HEK293 (cell line): ENCODE measurements at regions not wholly inside any gene's neighbourhood (a gene's known extent, or its start where the extent isn't known, plus 50 kb on each side); places are given as distances from the start of the nearest gene placed in this dataset.

Experiments used
- CTCF ChIA-PET: fragments of 350-600 bp; formaldehyde crosslinking; extraction: SDS; loops from one replicate; lab custom pipeline; 2021; ENCODE audit warnings: antibody characterized with exemption; lab: Yijun Ruan, JAX
- POLR2A ChIA-PET: fragments of 300-600 bp; formaldehyde crosslinking; extraction: SDS; loops from one replicate; lab custom pipeline; 2020; ENCODE audit warnings: antibody characterized with exemption, inconsistent platforms; lab: Yijun Ruan, JAX
- H3K27ac ChIP-seq: fragments of 200-500 bp; sonication (Bioruptor generic); 2 replicates; pipeline ENCODE4 v1.5.1; 2014; ENCODE audit warnings: low read depth, low read length, control low read depth, inconsistent platforms; ENCODE audit errors: extremely low read depth
- H3K36me3 ChIP-seq, 2 experiments: fragments of 200-500 bp in 1 of 2; sonication (Bioruptor generic) in 1 of 2; 1 replicate in 1 of 2; 2 replicates in 1 of 2; pipeline ENCODE4 v1.5.1; 2014 to 2017; ENCODE audit warnings: inconsistent platforms in 2 of 2, low read length in 2 of 2; ENCODE audit not compliant: control insufficient read depth in 2 of 2, insufficient read depth in 1 of 2
- H3K4me1 ChIP-seq: fragments of 200-500 bp; sonication (Bioruptor generic); 2 replicates; pipeline ENCODE4 v1.5.1; 2014; ENCODE audit warnings: mild to moderate bottlenecking, low read length, inconsistent platforms; ENCODE audit not compliant: control insufficient read depth, insufficient read depth
- H3K4me3 ChIP-seq: 2 replicates; pipeline ENCODE4 v1.5.1; 2011; ENCODE audit warnings: low read depth, mild to moderate bottlenecking, control low read depth, low read length, moderate library complexity
- H3K9me3 ChIP-seq: fragments of 200-500 bp; sonication (Bioruptor generic); 2 replicates; pipeline ENCODE4 v1.5.1; 2014; ENCODE audit warnings: low read depth, low read length, inconsistent platforms; ENCODE audit not compliant: control insufficient read depth, insufficient read depth
- BCL11A ChIP-seq: fragments of 450-650 bp; formaldehyde crosslinking; IDR thresholded peaks from 2 replicates; pipeline ENCODE4 v1.5.1; 2016; ENCODE audit warnings: low read depth, missing biosample characterization, missing genetic modification characterization
- ELK4 ChIP-seq: IDR thresholded peaks from 2 replicates; pipeline ENCODE4 v1.6.1; 2011; ENCODE audit warnings: mild to moderate bottlenecking, low read depth, low read length, borderline replicate concordance
- GLI2 ChIP-seq: fragments of 450-650 bp; formaldehyde crosslinking; IDR thresholded peaks from 2 replicates; pipeline ENCODE4; 2017; ENCODE audit warnings: missing biosample characterization, missing genetic modification characterization, low read depth, borderline replicate concordance
- GLI4 ChIP-seq: fragments of 450-650 bp; formaldehyde crosslinking; IDR thresholded peaks from 2 replicates; pipeline ENCODE4 v1.5.1; 2016; ENCODE audit warnings: missing biosample characterization, missing genetic modification characterization
- MYNN ChIP-seq: fragments of 450-650 bp; formaldehyde crosslinking; IDR thresholded peaks from 2 replicates; pipeline ENCODE4 v1.5.1; 2016; ENCODE audit warnings: missing biosample characterization, missing genetic modification characterization, borderline replicate concordance
- SALL2 ChIP-seq: fragments of 450-650 bp; formaldehyde crosslinking; IDR thresholded peaks from 2 replicates; pipeline ENCODE4 v1.5.0; 2017; ENCODE audit warnings: missing biosample characterization, mild to moderate bottlenecking, missing genetic modification characterization, borderline replicate concordance
- SETDB1 ChIP-seq: IDR thresholded peaks from one replicate; pipeline ENCODE4 v1.6.1; 2017; ENCODE audit warnings: mild to moderate bottlenecking, low read length, moderate library complexity, mixed read lengths; ENCODE audit not compliant: insufficient read length
- TSHZ1 ChIP-seq: fragments of 450-650 bp; formaldehyde crosslinking; IDR thresholded peaks from 2 replicates; pipeline ENCODE4 v1.5.1; 2016; ENCODE audit warnings: missing biosample characterization, missing genetic modification characterization, borderline replicate concordance
- YY1 ChIP-seq: fragments of 450-650 bp; formaldehyde crosslinking; IDR thresholded peaks from 2 replicates; pipeline ENCODE4 v1.5.1; 2018; ENCODE audit warnings: missing biosample characterization, missing genetic modification characterization
- YY2 ChIP-seq: fragments of 450-650 bp; formaldehyde crosslinking; IDR thresholded peaks from 2 replicates; pipeline ENCODE4 v1.5.1; 2016; ENCODE audit warnings: missing biosample characterization, missing genetic modification characterization
- ZBTB26 ChIP-seq: fragments of 450-650 bp; formaldehyde crosslinking; optimal IDR thresholded peaks from 2 replicates; pipeline ENCODE3; 2016; ENCODE audit warnings: missing biosample characterization, mild to moderate bottlenecking, missing genetic modification characterization
- ZNF19 ChIP-seq: fragments of 450-650 bp; formaldehyde crosslinking; IDR thresholded peaks from 2 replicates; pipeline ENCODE4; 2016; ENCODE audit warnings: missing biosample characterization, missing genetic modification characterization, low read depth
- ZNF280C ChIP-seq: fragments of 450-650 bp; formaldehyde crosslinking; IDR thresholded peaks from 2 replicates; pipeline ENCODE4 v1.5.1; 2016; ENCODE audit warnings: missing biosample characterization, missing genetic modification characterization
- ZNF398 ChIP-seq: fragments of 450-650 bp; formaldehyde crosslinking; IDR thresholded peaks from 2 replicates; pipeline ENCODE4 v1.5.1; 2017; ENCODE audit warnings: missing biosample characterization, missing genetic modification characterization
- ZNF416 ChIP-seq: fragments of 450-650 bp; formaldehyde crosslinking; IDR thresholded peaks from 2 replicates; pipeline ENCODE4 v1.5.1; 2016; ENCODE audit warnings: missing biosample characterization, missing genetic modification characterization
- ZNF658 ChIP-seq: fragments of 450-650 bp; formaldehyde crosslinking; IDR thresholded peaks from 2 replicates; pipeline ENCODE4; 2016; ENCODE audit warnings: missing biosample characterization, missing genetic modification characterization

- ChIA-PET POLR2A (interaction anchor here (1.1 kb wide), 1 partner anchor 89 kb away, joined by 3 read pairs; the partner anchor contains the start of gene KCTD7), CTCF (no interaction called here)
- no peak overlapping the region for H3K27ac ChIP-seq
- H3K4me3 ChIP-seq = no peak overlapping the region
- H3K36me3 ChIP-seq = peaks cover 5 to 13% of the 10 kb centered on the region in 2 experiments; a peak in 2 of 3 replicates
- H3K4me1 ChIP-seq = no peaks in the 10 kb centered on the region
- TF ChIP-seq ZNF280C (tag by site-specific recombination) (no peak), ZNF398 (tag by site-specific recombination) (no peak)
- no peaks in the 10 kb centered on the region for H3K9me3 ChIP-seq
These were observed 88.7 kb upstream of the KCTD7 start for GRCh38 chr7:66539902-66540375.

GRCh38 chr7:66542049-66542448 is 86.6 kb upstream of the KCTD7 start:
- Histone ChIP-seq H3K27ac (no peak overlapping the region), H3K4me1 (no peaks in the 10 kb centered on the region), H3K36me3 (peaks cover 16 to 24% of the 10 kb centered on the region in 2 experiments; a peak in 2 of 3 replicates), H3K9me3 (no peaks in the 10 kb centered on the region), H3K4me3 (no peak overlapping the region)
- POLR2A ChIA-PET = interaction anchor here (0.6 kb wide), 1 partner anchor 442 kb away, joined by 4 read pairs; no protein-coding TSS in a partner anchor
- no peak for TF ChIP-seq YY1 (tag by site-specific recombination)
- CTCF ChIA-PET = no interaction called here

- Histone ChIP-seq H3K27ac (no peak overlapping the region), H3K4me1 (no peaks in the 10 kb centered on the region), H3K4me3 (no peak overlapping the region), H3K9me3 (no peaks in the 10 kb centered on the region), H3K36me3 (peaks cover 20 to 24% of the 10 kb centered on the region in 2 experiments; a peak in 2 of 3 replicates)
- CTCF ChIA-PET = interaction anchor here (0.6 kb wide), 1 partner anchor 17 kb away, joined by 4 read pairs; no protein-coding TSS in a partner anchor
- POLR2A ChIA-PET = no interaction called here
- no peak for TF ChIP-seq ELK4
- TF ChIP-seq ZNF19 (tag by site-specific recombination) = no peak
- TF ChIP-seq ZNF658 (tag by site-specific recombination) = no peak
- TF ChIP-seq YY2 (tag by site-specific recombination) = no peak
- TF ChIP-seq TSHZ1 (tag by site-specific recombination) = no peak
- no peak for TF ChIP-seq SALL2 (tag by site-specific recombination)
- no peak for TF ChIP-seq GLI2
- TF ChIP-seq SETDB1 = no peak
- TF ChIP-seq MYNN = no peak
- TF ChIP-seq BCL11A (tag by site-specific recombination) = no peak
- no peak for TF ChIP-seq GLI4 (tag by site-specific recombination)
- no peak for TF ChIP-seq ZNF398 (tag by site-specific recombination)
- TF ChIP-seq ZBTB26 (tag by site-specific recombination) = no peak
- no peak for TF ChIP-seq ZNF416 (tag by site-specific recombination)
- TF ChIP-seq, all 188 proteins: peak for 0
These were observed 86.0 kb upstream of the KCTD7 start for GRCh38 chr7:66542528-66543269.
